Stomach (tissue), 8 donors: ENCODE measurements at regions not wholly inside any gene's neighbourhood (a gene's known extent, or its start where the extent isn't known, plus 50 kb on each side); places are given as distances from the start of the nearest gene placed in this dataset.

Experiments
- DNase-seq, 2 donors: peaks; one replicate each; pipeline versions ENCODE4 v3.0.0 to v3.0.0-alpha.2; 2013 to 2019
- H3K27ac ChIP-seq, 5 donors: fragments of 200-600 bp in 4 of 5; sonication (generic) in 4 of 5; one replicate each; pipeline ENCODE4 v1.5.1; 2013 to 2019; ENCODE audit warnings: mild to moderate bottlenecking in 1 of 5, moderate library complexity in 1 of 5
- H3K27me3 ChIP-seq, 3 donors: fragments of 200-600 bp; sonication (generic); one replicate each; pipeline ENCODE4 v1.5.1; 2017 to 2019; ENCODE audit warnings: mixed run types in 1 of 3
- H3K36me3 ChIP-seq, 4 donors: fragments of 200-600 bp; sonication (generic); 1 replicate in 3 of 4; 2 replicates in 1 of 4; pipeline ENCODE4 v1.5.1; 2016 to 2019
- H3K4me1 ChIP-seq, 4 donors: fragments of 200-600 bp; sonication (generic); one replicate each; pipeline ENCODE4 v1.5.1; 2016 to 2019
- H3K4me3 ChIP-seq, 4 donors: fragments of 200-600 bp; sonication (generic) in 3 of 4; one replicate each; pipeline ENCODE4 v1.5.1; 2016 to 2019; ENCODE audit warnings: mild to moderate bottlenecking in 1 of 4
- H3K9me3 ChIP-seq, 4 donors: fragments of 200-600 bp; sonication (generic); one replicate each; pipeline ENCODE4 v1.5.1; 2016 to 2019
- CTCF ChIP-seq, 7 experiments: fragments of 450-650 bp in 4 of 7; fragments of 200-600 bp in 3 of 7; sonication (generic) in 3 of 7; IDR thresholded peaks; one replicate each; pipeline ENCODE4 v1.5.1; 2016 to 2019; ENCODE audit warnings: antibody characterized with exemption in 7 of 7, control low read depth in 2 of 7, mild to moderate bottlenecking in 1 of 7
- EP300 ChIP-seq: sonication (generic); formaldehyde crosslinking; IDR thresholded peaks from one replicate; pipeline ENCODE4 v1.6.1; 2017; ENCODE audit warnings: antibody characterized with exemption
- POLR2A ChIP-seq, 4 donors: fragments of 450-650 bp; IDR thresholded peaks; one replicate each; pipeline ENCODE4 v1.6.1; 2016; ENCODE audit warnings: antibody characterized with exemption in 4 of 4, control low read depth in 2 of 4, mild to moderate bottlenecking in 1 of 4, moderate library complexity in 1 of 4
- POLR2AphosphoS5 ChIP-seq, 3 donors: sonication (generic); formaldehyde crosslinking; IDR thresholded peaks; one replicate each; pipeline ENCODE4 v1.6.1; 2016; ENCODE audit warnings: antibody characterized with exemption in 3 of 3
- WGBS, 5 donors: extraction: QIAGEN DNeasy Blood & Tissue Kit in 3 of 5; methylation state at CpG; one replicate each; pipeline versions ENCODE4 v1.1.5 to v1.1.7; 2013 to 2018; 5-methylcytosine and 5-hydroxymethylcytosine counted together
- intact Hi-C: fragments of 100-400 bp; cut with DNase I; formaldehyde crosslinking; loops from one replicate; pipeline ENCODE4 v1.15.1; 2023; ENCODE audit warnings: low total_unique reads
- donor health status: healthy with polysubstance abuse.
- donor health status: Bipolar disorder and iron deficiency.
- donor health status: healthy.

- Histone ChIP-seq H3K27me3 (peaks cover 0 to 19% (median 5%) of the 10 kb centered on the region in 3 donors), H3K36me3 (no peaks in the 10 kb centered on the region), H3K4me1 (no peaks in the 10 kb centered on the region), H3K9me3 (no peaks in the 10 kb centered on the region), H3K27ac (no peak overlapping the region), H3K4me3 (no peak overlapping the region)
- intact Hi-C loops = no loop called here
- 68 to 81% (median 73%) methylated on average over 5 of the region's 5 CpGs for WGBS, 5 donors
- peak in 1 of 2 donors; percentile 30 for DNase-seq
- TF ChIP-seq POLR2AphosphoS5 (IDR thresholded peaks at IDR 0.05) = no peak
- TF ChIP-seq CTCF (IDR thresholded peaks at IDR 0.05) = no peak
- no peak for TF ChIP-seq EP300
- TF ChIP-seq POLR2A (IDR thresholded peaks at IDR 0.05) = no peak
Measured at GRCh38 chr12:111067498-111067897, 147.1 kb upstream of the MYL2 start.

- TF ChIP-seq POLR2AphosphoS5 (IDR thresholded peaks at IDR 0.05) (no peak), POLR2A (IDR thresholded peaks at IDR 0.05) (no peak), CTCF (IDR thresholded peaks at IDR 0.05) (no peak), EP300 (no peak)
- H3K27ac ChIP-seq = no peak overlapping the region
- no peaks in the 10 kb centered on the region for H3K36me3 ChIP-seq
- WGBS, 5 donors = 70 to 78% (median 73%) methylated on average over 5 of the region's 5 CpGs
- H3K27me3 ChIP-seq = peaks cover 0 to 19% (median 5%) of the 10 kb centered on the region in 3 donors
- H3K4me1 ChIP-seq = no peaks in the 10 kb centered on the region
- no peaks in the 10 kb centered on the region for H3K9me3 ChIP-seq
- intact Hi-C loops = no loop called here
- H3K4me3 ChIP-seq = no peak overlapping the region
- DNase-seq = no peak
Measured at GRCh38 chr12:111066744-111067437, 146.5 kb upstream of the MYL2 start.

GRCh38 chr12:111064982-111065381, 144.6 kb upstream of the MYL2 start:
- no peaks in the 10 kb centered on the region for H3K9me3 ChIP-seq
- H3K4me1 ChIP-seq = no peaks in the 10 kb centered on the region
- H3K36me3 ChIP-seq = no peaks in the 10 kb centered on the region
- H3K27ac ChIP-seq = no peak overlapping the region
- H3K4me3 ChIP-seq = no peak overlapping the region
- peaks cover 0 to 17% (median 5%) of the 10 kb centered on the region in 3 donors for H3K27me3 ChIP-seq
- no peak for DNase-seq
- WGBS, 5 donors = 73 to 87% (median 77%) methylated on average over 2 of the region's 2 CpGs
- intact Hi-C loops = no loop called here
- TF ChIP-seq CTCF (IDR thresholded peaks at IDR 0.05) = no peak

- Histone ChIP-seq H3K36me3 (no peaks in the 10 kb centered on the region), H3K4me3 (no peak overlapping the region), H3K4me1 (no peaks in the 10 kb centered on the region), H3K9me3 (no peaks in the 10 kb centered on the region), H3K27ac (no peak overlapping the region), H3K27me3 (peaks cover 0 to 8% (median 5%) of the 10 kb centered on the region in 3 donors)
- no peak for DNase-seq
- TF ChIP-seq POLR2AphosphoS5 (IDR thresholded peaks at IDR 0.05) = no peak
- TF ChIP-seq EP300 = no peak
- no peak for TF ChIP-seq POLR2A (IDR thresholded peaks at IDR 0.05)
- TF ChIP-seq CTCF (IDR thresholded peaks at IDR 0.05) = no peak
- WGBS, 5 donors = 94 to 97% (median 95%) methylated on average over 3 of the region's 3 CpGs
- intact Hi-C loops = no loop called here
Measured at GRCh38 chr12:111064154-111064553, 143.8 kb upstream of the MYL2 start.
